ENCODE measurements at regions not wholly inside any gene's neighbourhood (a gene's known extent, or its start where the extent isn't known, plus 50 kb on each side); places are given as distances from the start of the nearest gene placed in this dataset.

DNA sequence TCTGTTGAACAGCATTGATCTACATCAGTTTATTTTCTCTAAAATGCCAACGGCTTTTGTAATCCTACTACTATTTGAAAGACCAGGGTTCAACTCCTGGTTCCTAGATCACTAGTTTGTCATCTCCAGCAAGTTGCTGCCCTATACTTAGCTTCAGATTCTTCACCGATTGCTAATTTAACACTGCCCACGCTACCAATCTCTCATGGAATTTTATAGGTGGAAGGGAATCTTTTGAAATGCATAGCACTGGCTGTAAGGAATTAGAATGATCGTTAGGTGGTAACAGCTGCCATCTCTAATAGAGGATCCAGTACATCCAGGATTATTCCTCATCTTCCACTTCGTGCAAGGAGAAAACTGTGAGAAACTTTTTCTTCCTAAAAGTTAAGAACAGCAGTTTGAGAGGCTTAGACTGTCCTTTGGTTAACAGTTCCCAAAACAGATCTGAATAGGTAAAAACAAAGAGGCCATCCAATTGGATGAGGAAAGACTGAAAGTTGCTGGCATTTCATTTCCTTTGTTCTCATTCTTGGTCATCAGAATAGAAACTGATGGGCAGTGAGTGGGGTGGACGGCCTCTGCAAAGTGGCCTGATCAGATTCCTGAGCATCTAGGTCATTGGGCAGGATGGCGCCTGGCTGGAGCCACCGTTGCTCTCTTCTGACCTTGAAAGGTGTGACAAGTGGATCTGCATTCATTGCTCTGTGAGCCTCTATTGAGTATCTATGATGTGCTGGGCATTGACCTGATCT lies 236.3 kb upstream of the SORL1-AS1 start:
- dilution Hi-C loops (cut with MboI; ENCODE audit: extremely low pct_ligation_motif_present, low sequenced_read_pairs), result no loop called here
- TF ChIP-seq, protein P1, sequence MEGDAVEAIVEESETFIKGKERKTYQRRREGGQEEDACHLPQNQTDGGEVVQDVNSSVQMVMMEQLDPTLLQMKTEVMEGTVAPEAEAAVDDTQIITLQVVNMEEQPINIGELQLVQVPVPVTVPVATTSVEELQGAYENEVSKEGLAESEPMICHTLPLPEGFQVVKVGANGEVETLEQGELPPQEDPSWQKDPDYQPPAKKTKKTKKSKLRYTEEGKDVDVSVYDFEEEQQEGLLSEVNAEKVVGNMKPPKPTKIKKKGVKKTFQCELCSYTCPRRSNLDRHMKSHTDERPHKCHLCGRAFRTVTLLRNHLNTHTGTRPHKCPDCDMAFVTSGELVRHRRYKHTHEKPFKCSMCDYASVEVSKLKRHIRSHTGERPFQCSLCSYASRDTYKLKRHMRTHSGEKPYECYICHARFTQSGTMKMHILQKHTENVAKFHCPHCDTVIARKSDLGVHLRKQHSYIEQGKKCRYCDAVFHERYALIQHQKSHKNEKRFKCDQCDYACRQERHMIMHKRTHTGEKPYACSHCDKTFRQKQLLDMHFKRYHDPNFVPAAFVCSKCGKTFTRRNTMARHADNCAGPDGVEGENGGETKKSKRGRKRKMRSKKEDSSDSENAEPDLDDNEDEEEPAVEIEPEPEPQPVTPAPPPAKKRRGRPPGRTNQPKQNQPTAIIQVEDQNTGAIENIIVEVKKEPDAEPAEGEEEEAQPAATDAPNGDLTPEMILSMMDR (optimal IDR thresholded peaks at IDR 0.05 in 1 of 3, IDR thresholded peaks at IDR 0.05 in 1 of 3, conservative IDR thresholded peaks at IDR 0.05 in 1 of 3; ENCODE audit: extremely low read depth in 1 of 3, insufficient read depth in 2 of 3, low read length in 3 of 3), result no peak
- TF ChIP-seq EZH2 (IDR thresholded peaks at IDR 0.05; ENCODE audit: low read length), result no peak
- Histone ChIP-seq H3K27ac (ENCODE audit: control insufficient read depth, insufficient read depth, low read length) (no peak overlapping the region), H3K36me3 (ENCODE audit: control insufficient read depth in 2 of 2, extremely low read depth in 1 of 2, insufficient read depth in 2 of 2, low read length in 2 of 2) (no peaks in the 10 kb centered on the region), H4K20me1 (ENCODE audit: control insufficient read depth, extremely low read depth, insufficient read depth, low read length) (no peaks in the 10 kb centered on the region), H3K4me1 (ENCODE audit: control insufficient read depth, extremely low read depth, insufficient read depth, low read length) (no peaks in the 10 kb centered on the region), H3K9ac (ENCODE audit: control insufficient read depth, extremely low read depth, insufficient read depth, low read length) (no peak overlapping the region), H3K4me2 (ENCODE audit: control insufficient read depth, extremely low read depth, insufficient read depth, low read depth, low read length) (no peak overlapping the region), H3K4me3 (ENCODE audit: control insufficient read depth in 2 of 3, extremely low read depth in 1 of 3, insufficient read depth in 2 of 3, low read depth in 1 of 3, low read length in 3 of 3) (no peak overlapping the region), H3K9me1 (ENCODE audit: control insufficient read depth, extremely low read depth, insufficient read depth, low read length) (no peaks in the 10 kb centered on the region), H3K79me2 (ENCODE audit: control insufficient read depth, insufficient read depth, low read length) (no peaks in the 10 kb centered on the region), H3K27me3 (ENCODE audit: control insufficient read depth, extremely low read depth, insufficient read depth, low read length) (peaks cover 4% of the 10 kb centered on the region), H2AFZ (ENCODE audit: control insufficient read depth, low read length) (no peak overlapping the region), H3K9me3 (ENCODE audit: control insufficient read depth, low read depth, low read length) (no peaks in the 10 kb centered on the region)
- no peak for FAIRE-seq
- DNase-seq (ENCODE audit: low read depth, low spot score), result no peak

- Histone ChIP-seq H3K4me2 (ENCODE audit: control insufficient read depth, extremely low read depth, insufficient read depth, low read depth, low read length) (no peak overlapping the region), H3K27me3 (ENCODE audit: control insufficient read depth, extremely low read depth, insufficient read depth, low read length) (peaks cover 4% of the 10 kb centered on the region), H3K9ac (ENCODE audit: control insufficient read depth, extremely low read depth, insufficient read depth, low read length) (no peak overlapping the region), H3K27ac (ENCODE audit: control insufficient read depth, insufficient read depth, low read length) (no peak overlapping the region), H3K4me3 (ENCODE audit: control insufficient read depth in 2 of 3, extremely low read depth in 1 of 3, insufficient read depth in 2 of 3, low read depth in 1 of 3, low read length in 3 of 3) (no peak overlapping the region), H3K4me1 (ENCODE audit: control insufficient read depth, extremely low read depth, insufficient read depth, low read length) (no peaks in the 10 kb centered on the region), H3K79me2 (ENCODE audit: control insufficient read depth, insufficient read depth, low read length) (no peaks in the 10 kb centered on the region), H3K9me3 (ENCODE audit: control insufficient read depth, low read depth, low read length) (no peaks in the 10 kb centered on the region), H4K20me1 (ENCODE audit: control insufficient read depth, extremely low read depth, insufficient read depth, low read length) (no peaks in the 10 kb centered on the region), H2AFZ (ENCODE audit: control insufficient read depth, low read length) (no peak overlapping the region), H3K36me3 (ENCODE audit: control insufficient read depth in 2 of 2, extremely low read depth in 1 of 2, insufficient read depth in 2 of 2, low read length in 2 of 2) (no peaks in the 10 kb centered on the region), H3K9me1 (ENCODE audit: control insufficient read depth, extremely low read depth, insufficient read depth, low read length) (no peaks in the 10 kb centered on the region)
- no peak for TF ChIP-seq EZH2 (IDR thresholded peaks at IDR 0.05; ENCODE audit: low read length)
- TF ChIP-seq, protein P1 (optimal IDR thresholded peaks at IDR 0.05 in 1 of 3, IDR thresholded peaks at IDR 0.05 in 1 of 3, conservative IDR thresholded peaks at IDR 0.05 in 1 of 3; ENCODE audit: extremely low read depth in 1 of 3, insufficient read depth in 2 of 3, low read length in 3 of 3), result no peak
- no peak for FAIRE-seq
- no peak for DNase-seq (ENCODE audit: low read depth, low spot score)
- dilution Hi-C loops (cut with MboI; ENCODE audit: extremely low pct_ligation_motif_present, low sequenced_read_pairs), result no loop called here
Observed at GRCh38 chr11:121688055-121688491, 235.3 kb upstream of the SORL1-AS1 start.

All from keratinocyte (primary cell).